H1 (cell line): ENCODE measurements at regions not wholly inside any gene's neighbourhood (a gene's known extent, or its start where the extent isn't known, plus 50 kb on each side); places are given as distances from the start of the nearest gene placed in this dataset.

Source experiments
- CTBP2 ChIP-seq: IDR thresholded peaks from 2 replicates; pipeline ENCODE4 v1.7.0; 2011; ENCODE audit warnings: borderline replicate concordance, mild to moderate bottlenecking, moderate library complexity, mixed read lengths, low read length; ENCODE audit not compliant: insufficient read depth, insufficient read length
- GABPA ChIP-seq: IDR thresholded peaks from 2 replicates; pipeline ENCODE4 v1.6.1; 2011; ENCODE audit warnings: mild to moderate bottlenecking, low read length, moderate library complexity, borderline replicate concordance; ENCODE audit not compliant: insufficient read depth
- TCF12 ChIP-seq: IDR thresholded peaks from 2 replicates; pipeline ENCODE4 v1.6.1; 2011; ENCODE audit warnings: low read depth, mild to moderate bottlenecking, low read length
- ZNF274 ChIP-seq: IDR thresholded peaks from 2 replicates; pipeline ENCODE4 v1.7.0; 2012; ENCODE audit warnings: low read length, borderline replicate concordance; ENCODE audit errors: extremely low read depth

GRCh38 chr7:138233189-138233588 lies 156.9 kb downstream of the AKR1D1 start (continued):
- no peak for TF ChIP-seq CTBP2
- no peak for TF ChIP-seq ZNF274
- no peak for TF ChIP-seq TCF12
- no peak for TF ChIP-seq GABPA
